HG02973 (cell line): ENCODE measurements at regions not wholly inside any gene's neighbourhood (a gene's known extent, or its start where the extent isn't known, plus 50 kb on each side); places are given as distances from the start of the nearest gene placed in this dataset.
A peak's percentile ranks its signal among the peaks of the same experiment; 100 is the strongest.

Experiments used
- ATAC-seq: cut with Tn5 transposase; IDR thresholded peaks from one replicate; pipeline ENCODE4 v1.9.1; 2021; ENCODE audit warnings: moderate library complexity; ENCODE audit not compliant: unreplicated experiment

- ATAC-seq = peak; percentile 32
Measured at GRCh38 chr12:92470608-92471021, 232.2 kb upstream of the PLEKHG7 start.

- no peak for ATAC-seq
Measured at GRCh38 chr12:92469837-92470236, 233.0 kb upstream of the PLEKHG7 start.

DNA sequence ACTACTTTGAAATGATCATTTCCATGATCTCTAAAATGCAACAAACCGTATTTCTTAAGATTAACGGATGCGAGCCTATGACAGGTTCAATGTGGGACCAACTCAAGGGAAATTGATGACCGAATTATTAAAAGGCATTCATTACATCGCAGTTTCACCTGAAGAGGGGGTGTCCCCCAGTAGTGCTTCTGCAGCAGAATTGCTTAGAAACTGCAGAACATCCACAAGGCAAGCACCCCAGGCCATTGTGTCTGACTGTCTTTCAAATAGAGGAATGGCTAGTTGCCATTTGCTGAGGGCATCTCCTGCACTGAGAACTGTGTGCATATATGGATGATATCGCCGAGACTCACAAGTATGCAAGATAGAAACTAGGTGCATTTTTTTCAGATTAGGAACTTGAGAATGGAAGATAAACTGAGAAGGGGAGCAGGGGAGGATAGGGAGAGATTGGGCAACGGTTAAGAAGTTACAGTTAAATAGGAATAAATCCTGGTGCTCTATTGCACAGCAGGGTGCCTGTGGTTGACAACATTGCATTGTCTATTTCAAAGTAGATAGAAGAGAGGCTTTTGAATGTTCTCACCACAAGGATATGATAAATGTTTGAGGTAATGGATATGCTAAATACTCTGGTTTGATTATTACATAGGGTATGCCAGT is 234.3 kb upstream of the PLEKHG7 start:
- no peak for ATAC-seq

DNA sequence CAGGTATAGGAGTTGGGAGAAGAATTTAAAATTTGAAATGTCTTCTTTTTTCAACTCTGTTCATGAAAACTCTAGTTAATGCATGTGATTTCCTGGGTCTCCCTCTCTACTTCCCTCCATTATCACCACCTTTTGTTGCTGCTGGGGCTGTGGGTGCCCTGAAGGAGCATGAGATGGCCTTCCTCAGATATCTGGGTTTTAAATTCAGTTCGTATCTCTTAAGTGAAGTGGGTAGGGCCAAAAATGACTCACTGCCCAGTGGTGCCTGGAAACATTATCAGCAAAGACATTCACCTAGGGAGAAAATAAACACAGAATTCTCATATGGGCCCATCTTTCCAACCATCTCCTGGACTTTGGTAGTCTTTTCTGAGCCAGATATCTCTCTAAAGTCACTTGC is 234.9 kb upstream of the PLEKHG7 start:
- no peak for ATAC-seq

GRCh38 chr12:92466391-92467305 is 236.1 kb upstream of the PLEKHG7 start:
- ATAC-seq = peak; percentile 35

DNA sequence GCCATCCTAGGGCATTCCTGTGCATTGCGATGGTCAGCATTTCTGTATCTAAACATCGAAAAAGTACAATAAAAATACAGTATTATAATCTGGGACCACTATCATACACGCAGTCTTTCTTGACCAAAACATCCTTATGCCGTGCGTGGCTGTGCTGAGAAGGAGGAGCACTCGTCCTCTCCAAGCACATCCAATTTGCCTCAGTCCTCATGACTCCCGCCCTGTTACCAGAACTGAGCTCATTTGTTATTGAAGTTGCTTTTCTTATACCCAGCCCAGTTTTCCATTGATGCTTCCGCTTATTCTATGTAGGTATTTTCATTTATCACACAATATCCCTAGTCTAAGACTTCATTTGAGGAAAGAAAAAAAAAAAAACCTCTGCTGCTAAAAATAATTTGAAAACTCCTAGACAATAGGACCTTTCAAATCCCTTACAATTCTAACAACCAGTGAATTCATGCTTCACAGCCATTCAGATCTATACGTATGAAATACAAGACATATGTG is 236.9 kb upstream of the PLEKHG7 start:
- ATAC-seq = no peak

GRCh38 chr12:92464911-92465310 is 237.9 kb upstream of the PLEKHG7 start:
- ATAC-seq = no peak

DNA sequence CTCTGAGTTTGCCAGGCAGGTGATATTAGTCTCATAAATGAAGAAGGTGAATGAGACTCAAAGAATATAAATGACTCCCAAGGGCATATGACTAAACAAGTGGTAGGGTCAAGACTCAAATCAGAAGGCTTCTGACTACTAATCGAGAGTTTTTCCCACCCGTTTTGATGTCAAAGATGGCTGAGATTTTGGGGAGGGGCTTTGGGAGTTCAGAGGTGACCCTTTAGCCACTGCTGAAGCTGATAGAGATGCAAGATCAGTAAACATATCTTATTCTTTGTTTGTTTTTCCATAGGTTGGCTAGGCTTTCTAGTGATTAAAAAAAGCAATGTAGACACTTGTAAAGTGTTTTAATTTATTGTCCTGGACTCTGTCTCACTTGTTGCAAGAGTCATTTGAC is 239.6 kb upstream of the PLEKHG7 start:
- ATAC-seq = no peak

- no peak for ATAC-seq
Measured at GRCh38 chr12:92462527-92462926, 240.3 kb upstream of the PLEKHG7 start.

DNA sequence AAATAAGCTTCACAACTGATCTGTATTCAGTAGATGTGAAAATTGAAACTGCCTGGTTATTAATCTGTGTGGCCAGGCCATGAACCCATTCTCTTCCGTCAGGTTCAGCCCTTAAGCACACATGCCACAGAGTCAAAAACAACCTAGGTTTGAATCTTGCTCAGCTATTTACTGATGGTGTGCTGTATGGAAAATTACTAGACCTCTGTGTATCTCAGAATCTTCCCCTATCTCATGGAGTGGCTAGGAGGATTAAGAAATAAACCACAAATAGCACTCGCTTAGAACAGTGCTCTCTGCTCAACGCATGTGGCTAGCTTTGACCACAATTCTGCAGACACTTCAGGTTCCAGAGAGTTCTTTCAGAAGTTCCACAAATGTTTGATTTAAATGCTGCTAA is 240.7 kb upstream of the PLEKHG7 start:
- peak; percentile 50 for ATAC-seq

- no peak for ATAC-seq
Measured at GRCh38 chr12:92459850-92460249, 242.9 kb upstream of the PLEKHG7 start.

DNA sequence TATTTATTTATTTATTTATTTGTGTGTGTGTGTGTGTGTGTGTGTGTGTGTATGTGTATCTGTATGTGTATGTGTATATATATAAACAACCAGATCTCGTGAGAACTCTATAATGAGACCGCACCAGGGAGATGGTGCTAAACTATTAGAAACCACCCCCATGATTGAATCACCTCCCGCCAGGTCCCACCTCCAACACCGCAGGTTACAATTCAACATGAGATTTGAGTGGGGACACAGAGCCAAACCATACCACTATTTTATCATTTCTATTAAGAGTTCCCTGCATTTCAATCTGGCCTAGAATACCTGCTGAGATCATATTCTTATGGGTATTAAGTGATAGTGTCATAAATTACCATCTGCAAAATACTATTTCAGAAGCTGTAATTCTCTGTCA is 243.8 kb upstream of the PLEKHG7 start:
- ATAC-seq = no peak

DNA sequence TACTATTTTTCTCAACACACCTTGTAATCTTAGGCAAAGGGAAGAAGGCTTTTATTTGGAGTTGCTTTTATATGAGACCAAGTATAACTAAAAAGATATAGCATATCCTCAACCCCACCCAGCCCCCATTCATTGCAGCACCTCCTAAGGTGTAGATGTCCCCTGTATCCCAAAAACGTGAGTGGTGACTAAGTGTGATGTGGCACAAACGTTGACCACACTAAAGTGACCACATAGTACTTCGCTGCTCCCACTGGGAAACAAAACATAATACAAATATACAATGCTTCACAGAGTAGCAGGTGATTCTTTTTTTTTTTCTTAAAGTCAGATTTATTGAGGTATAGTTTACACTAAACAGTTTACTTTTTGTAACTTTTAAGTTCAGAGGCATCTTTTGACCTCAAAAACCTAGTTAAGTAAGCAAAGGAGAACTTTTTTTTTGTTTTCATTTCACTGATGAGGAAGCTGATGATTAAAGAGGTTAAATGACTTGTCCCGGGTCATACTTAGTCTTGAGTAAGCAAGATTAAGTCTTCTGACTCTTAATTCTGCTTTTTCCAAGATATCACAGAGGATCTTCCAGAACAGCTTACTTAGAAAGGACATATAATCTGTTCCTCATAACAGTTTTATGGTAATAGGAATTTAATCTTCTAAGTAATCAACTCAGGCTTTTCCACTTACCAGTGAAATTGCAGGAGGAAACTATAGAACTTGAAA is 245.2 kb upstream of the PLEKHG7 start:
- ATAC-seq = no peak

GRCh38 chr12:92452763-92453162 is 250.0 kb upstream of the PLEKHG7 start:
- ATAC-seq = no peak

DNA sequence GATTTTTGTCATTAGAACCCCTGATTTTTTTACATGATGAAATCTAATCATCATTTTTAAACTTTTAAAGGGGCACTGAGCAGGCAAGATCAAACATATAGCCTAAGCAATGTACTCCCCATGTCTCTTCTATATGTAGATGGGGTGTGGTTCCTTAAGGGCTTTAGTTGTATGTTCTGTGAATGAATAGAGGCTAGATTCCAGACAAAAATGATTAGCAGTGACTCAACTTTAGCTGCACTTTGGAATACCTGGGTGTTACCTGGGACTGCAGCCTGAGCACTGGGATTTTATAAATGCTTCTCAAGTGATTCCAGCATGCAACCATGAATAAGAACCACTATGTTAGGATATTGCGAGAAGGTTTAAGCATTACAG is 256.7 kb upstream of the PLEKHG7 start:
- ATAC-seq = no peak

GRCh38 chr12:92445253-92446082 is 257.3 kb upstream of the PLEKHG7 start:
- peak; percentile 77 for ATAC-seq

DNA sequence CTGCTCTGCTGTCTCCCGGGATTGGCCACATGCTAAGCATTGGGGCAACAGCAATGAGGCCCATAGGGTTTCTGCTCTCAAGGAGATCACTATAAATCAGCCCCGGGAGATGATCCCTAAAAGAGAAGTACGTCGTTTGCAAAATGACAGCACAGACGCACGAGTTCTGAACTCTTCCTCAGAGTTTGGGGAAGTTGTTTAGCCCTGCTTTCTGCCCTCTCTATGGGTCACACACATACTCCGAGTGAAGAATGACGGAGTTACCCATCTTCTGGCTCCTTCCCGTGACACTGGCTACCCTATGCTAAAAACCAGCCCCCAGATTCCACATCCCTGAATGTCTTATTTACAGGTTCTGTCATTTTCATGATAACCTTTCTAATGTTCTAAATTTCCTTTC is 258.0 kb upstream of the PLEKHG7 start:
- peak; percentile 40 for ATAC-seq

GRCh38 chr12:92442782-92443181 is 260.0 kb upstream of the PLEKHG7 start:
- no peak for ATAC-seq

GRCh38 chr12:92440072-92440471 is 262.7 kb upstream of the PLEKHG7 start:
- ATAC-seq = no peak

- no peak for ATAC-seq
Measured at GRCh38 chr12:92439420-92439805, 263.4 kb upstream of the PLEKHG7 start.
